Sigmoid colon (tissue), 3 donors: ENCODE measurements at regions not wholly inside any gene's neighbourhood (a gene's known extent, or its start where the extent isn't known, plus 50 kb on each side); places are given as distances from the start of the nearest gene placed in this dataset.

Experiments
- POLR2A ChIP-seq, 2 donors: fragments of 450-650 bp; IDR thresholded peaks; one replicate each; pipeline ENCODE4 v1.6.1; 2016; ENCODE audit warnings: antibody characterized with exemption in 2 of 2, mild to moderate bottlenecking in 2 of 2, moderate library complexity in 2 of 2
- TF ChIP-seq, protein P1 (sequence below), 4 experiments: fragments of 450-650 bp in 3 of 4; fragments of 200-600 bp in 1 of 4; IDR thresholded peaks; one replicate each; pipeline ENCODE4 v1.5.1; 2016 to 2019; ENCODE audit warnings: antibody characterized with exemption in 4 of 4, mild to moderate bottlenecking in 3 of 4, moderate library complexity in 2 of 4

DNA sequence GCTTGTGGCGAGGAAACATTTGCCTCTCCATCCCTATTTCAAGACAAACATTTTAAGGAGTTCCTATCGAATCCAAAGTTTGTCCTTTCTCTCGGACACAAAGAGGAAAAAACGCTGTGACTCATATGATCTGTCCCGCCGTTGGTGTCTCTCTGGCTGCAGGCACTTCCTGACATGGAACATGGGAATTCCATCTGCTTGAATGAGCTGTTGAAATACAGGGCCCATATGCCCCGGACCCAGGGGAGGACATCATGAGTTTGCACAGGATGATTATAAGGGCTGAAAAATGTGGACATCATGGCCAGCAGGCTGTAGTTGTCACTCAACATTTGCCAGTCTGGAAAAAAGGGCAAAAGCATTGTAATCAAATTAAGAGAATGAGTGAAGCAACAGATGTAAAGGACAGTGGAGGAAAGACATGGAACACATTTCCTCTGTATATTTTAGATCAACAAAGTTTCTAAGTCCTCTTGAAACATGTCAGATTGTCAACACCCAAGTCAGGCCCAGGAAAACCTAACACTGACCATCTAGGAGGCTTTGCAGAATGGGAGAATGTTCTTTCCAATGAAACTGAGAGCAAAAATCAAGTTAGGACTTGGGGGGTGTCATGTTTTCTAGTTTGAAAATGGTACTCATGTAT, 103.2 kb upstream of the SMIM21 start:
- TF ChIP-seq, protein P1, sequence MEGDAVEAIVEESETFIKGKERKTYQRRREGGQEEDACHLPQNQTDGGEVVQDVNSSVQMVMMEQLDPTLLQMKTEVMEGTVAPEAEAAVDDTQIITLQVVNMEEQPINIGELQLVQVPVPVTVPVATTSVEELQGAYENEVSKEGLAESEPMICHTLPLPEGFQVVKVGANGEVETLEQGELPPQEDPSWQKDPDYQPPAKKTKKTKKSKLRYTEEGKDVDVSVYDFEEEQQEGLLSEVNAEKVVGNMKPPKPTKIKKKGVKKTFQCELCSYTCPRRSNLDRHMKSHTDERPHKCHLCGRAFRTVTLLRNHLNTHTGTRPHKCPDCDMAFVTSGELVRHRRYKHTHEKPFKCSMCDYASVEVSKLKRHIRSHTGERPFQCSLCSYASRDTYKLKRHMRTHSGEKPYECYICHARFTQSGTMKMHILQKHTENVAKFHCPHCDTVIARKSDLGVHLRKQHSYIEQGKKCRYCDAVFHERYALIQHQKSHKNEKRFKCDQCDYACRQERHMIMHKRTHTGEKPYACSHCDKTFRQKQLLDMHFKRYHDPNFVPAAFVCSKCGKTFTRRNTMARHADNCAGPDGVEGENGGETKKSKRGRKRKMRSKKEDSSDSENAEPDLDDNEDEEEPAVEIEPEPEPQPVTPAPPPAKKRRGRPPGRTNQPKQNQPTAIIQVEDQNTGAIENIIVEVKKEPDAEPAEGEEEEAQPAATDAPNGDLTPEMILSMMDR (IDR thresholded peaks at IDR 0.05): no peak
- no peak for TF ChIP-seq POLR2A (IDR thresholded peaks at IDR 0.05)
